ENCODE measurements at regions not wholly inside any gene's neighbourhood (a gene's known extent, or its start where the extent isn't known, plus 50 kb on each side); places are given as distances from the start of the nearest gene placed in this dataset.

- DNase-seq = no peak
Measured at GRCh38 chr15:94691169-94691568, 459.8 kb downstream of the MCTP2 start.

GRCh38 chr15:94692710-94693109, 461.3 kb downstream of the MCTP2 start:
- DNase-seq = no peak

GRCh38 chr15:94700211-94700610, 468.9 kb downstream of the MCTP2 start:
- DNase-seq = no peak

- no peak for DNase-seq
Measured at GRCh38 chr15:94701281-94701985, 470.1 kb downstream of the MCTP2 start.

GRCh38 chr15:94703596-94703995, 472.2 kb downstream of the MCTP2 start:
- DNase-seq = no peak

GRCh38 chr15:94704421-94704820, 473.1 kb downstream of the MCTP2 start:
- DNase-seq = no peak

GRCh38 chr15:94704946-94705345, 473.6 kb downstream of the MCTP2 start:
- DNase-seq = no peak

- no peak for DNase-seq
Measured at GRCh38 chr15:94709319-94709718, 478.0 kb downstream of the MCTP2 start.

GRCh38 chr15:94722024-94722636, 490.8 kb downstream of the MCTP2 start:
- DNase-seq = no peak

GRCh38 chr15:94723801-94724200, 492.4 kb downstream of the MCTP2 start:
- DNase-seq = peak; percentile 70

GRCh38 chr15:94731286-94731685, 499.9 kb downstream of the MCTP2 start:
- DNase-seq = no peak

GRCh38 chr15:94734460-94734859, 503.1 kb downstream of the MCTP2 start:
- no peak for DNase-seq

GRCh38 chr15:94736236-94736635, 504.9 kb downstream of the MCTP2 start:
- DNase-seq = no peak

- no peak for DNase-seq
Measured at GRCh38 chr15:94739639-94740038, 508.3 kb downstream of the MCTP2 start.

- DNase-seq = no peak
Measured at GRCh38 chr15:94740469-94740868, 509.1 kb downstream of the MCTP2 start.

GRCh38 chr15:94743668-94744067, 512.3 kb downstream of the MCTP2 start:
- no peak for DNase-seq

GRCh38 chr15:94744080-94744793, 512.9 kb downstream of the MCTP2 start:
- DNase-seq = no peak

GRCh38 chr15:94745371-94745770, 514.0 kb downstream of the MCTP2 start:
- peak; percentile 85 for DNase-seq

GRCh38 chr15:94747510-94747909, 516.1 kb downstream of the MCTP2 start:
- no peak for DNase-seq

- DNase-seq = no peak
Measured at GRCh38 chr15:94749811-94750617, 518.7 kb downstream of the MCTP2 start.

- no peak for DNase-seq
Measured at GRCh38 chr15:94760348-94760747, 529.0 kb downstream of the MCTP2 start.

- no peak for DNase-seq
Measured at GRCh38 chr15:94761574-94761973, 530.2 kb downstream of the MCTP2 start.

- DNase-seq = no peak
Measured at GRCh38 chr15:94769089-94769488, 537.7 kb downstream of the MCTP2 start.
